ENCODE measurements at regions not wholly inside any gene's neighbourhood (a gene's known extent, or its start where the extent isn't known, plus 50 kb on each side); places are given as distances from the start of the nearest gene placed in this dataset.

- TF ChIP-seq CTCF (IDR thresholded peaks at IDR 0.05) (peak; percentile 61 to 75 (median 62)), POLR2A (IDR thresholded peaks at IDR 0.05) (no peak)
Measured at GRCh38 chr4:129641179-129641578, 545.2 kb downstream of the C4orf33 start.

Data from testis (tissue), 2 donors.